ENCODE measurements at regions not wholly inside any gene's neighbourhood (a gene's known extent, or its start where the extent isn't known, plus 50 kb on each side); places are given as distances from the start of the nearest gene placed in this dataset.

GRCh38 chr9:117552811-117553210 lies 138.0 kb upstream of the ASTN2 start (continued):
- TF ChIP-seq HDAC2 (IDR thresholded peaks at IDR 0.05; ENCODE audit: borderline replicate concordance in 1 of 2, low read depth in 2 of 2, low read length in 2 of 2) (no peak), POLR2AphosphoS5 (IDR thresholded peaks at IDR 0.05; ENCODE audit: low read depth, low read length) (no peak), CBX5 (IDR thresholded peaks at IDR 0.05; ENCODE audit: low read depth, low read length) (no peak), USF2 (IDR thresholded peaks at IDR 0.05; ENCODE audit: low read length) (no peak)
